Lower leg skin (tissue), 3 donors: ENCODE measurements at regions not wholly inside any gene's neighbourhood (a gene's known extent, or its start where the extent isn't known, plus 50 kb on each side); places are given as distances from the start of the nearest gene placed in this dataset.
"Not testable (repeated sequence)": the region's sequence is repeated elsewhere in the genome, so short reads cannot be mapped to it uniquely, and the experiment has no call there.

Source experiments
- CTCF ChIP-seq, 3 donors: fragments of 450-650 bp; IDR thresholded peaks; one replicate each; pipeline ENCODE4 v1.5.1; 2016; ENCODE audit warnings: antibody characterized with exemption in 3 of 3, mild to moderate bottlenecking in 3 of 3, moderate library complexity in 2 of 3
- POLR2A ChIP-seq, 2 donors: fragments of 450-650 bp; IDR thresholded peaks; one replicate each; pipeline ENCODE4 v1.6.1; 2016 to 2017; ENCODE audit warnings: antibody characterized with exemption in 2 of 2, mild to moderate bottlenecking in 1 of 2, moderate library complexity in 1 of 2

GRCh38 chr3:181324516-181324915 lies 335.0 kb upstream of the DNAJC19 start:
- TF ChIP-seq CTCF, POLR2A (IDR thresholded peaks at IDR 0.05): not testable (repeated sequence)
